IMR-90 (cell line): ENCODE measurements at regions not wholly inside any gene's neighbourhood (a gene's known extent, or its start where the extent isn't known, plus 50 kb on each side); places are given as distances from the start of the nearest gene placed in this dataset.

Experiments used
- ATAC-seq: fragments of 200-7000 bp; cut with Tn5 transposase; 2 replicates; pipeline ENCODE4 v1.9.1; 2020; ENCODE audit warnings: low read depth, mild to moderate bottlenecking, moderate library complexity
- BruUV-seq: library from RNA; stranded (reverse); fragments of 400-500 nt; replicated peaks from 2 replicates; lab custom pipeline; 2021; lab: Mats Ljungman, UMichigan
- CTCF ChIA-PET: fragments of 300-600 bp; formaldehyde crosslinking; extraction: SDS; loops from one replicate; lab custom pipeline; 2021; ENCODE audit warnings: antibody characterized with exemption; lab: Yijun Ruan, JAX
- POLR2A ChIA-PET: fragments of 300-600 bp; sonication (Branson Sonifier 250); formaldehyde crosslinking; loops from one replicate; lab custom pipeline; 2022; ENCODE audit warnings: antibody characterized with exemption; ENCODE audit not compliant: unreplicated experiment; lab: Charles Lee
- DNase-seq: peaks from one replicate; pipeline ENCODE4 v3.0.0; 2013
- H2AFZ ChIP-seq: replicated peaks from 2 replicates; pipeline ENCODE3; 2013; ENCODE audit warnings: low read length, mild to moderate bottlenecking; ENCODE audit not compliant: poor library complexity
- H2AK5ac ChIP-seq: 2 replicates; pipeline ENCODE4 v1.6.1; 2013; ENCODE audit warnings: low read depth, low read length, inconsistent platforms
- H2AK9ac ChIP-seq: replicated peaks from 2 replicates; pipeline ENCODE3; 2013; ENCODE audit warnings: mild to moderate bottlenecking, low read depth, low read length, moderate library complexity; ENCODE audit not compliant: poor library complexity
- H2BK120ac ChIP-seq: 2 replicates; pipeline ENCODE4 v1.6.1; 2013; ENCODE audit warnings: low read depth, low read length, inconsistent platforms
- H2BK15ac ChIP-seq: 3 replicates; pipeline ENCODE4 v1.6.1; 2013; ENCODE audit warnings: low read depth, low read length, inconsistent platforms
- H2BK20ac ChIP-seq: 2 replicates; pipeline ENCODE4 v1.6.1; 2013; ENCODE audit warnings: low read depth, mild to moderate bottlenecking, inconsistent platforms, low read length, moderate library complexity
- H2BK5ac ChIP-seq: 2 replicates; pipeline ENCODE4 v1.6.1; 2013; ENCODE audit warnings: mild to moderate bottlenecking, low read depth, low read length, inconsistent platforms; ENCODE audit not compliant: poor library complexity, severe bottlenecking
- H3K14ac ChIP-seq: replicated peaks from 2 replicates; pipeline ENCODE4 v1.6.1; 2013; ENCODE audit warnings: low read depth, low read length, inconsistent platforms
- H3K18ac ChIP-seq: 2 replicates; pipeline ENCODE4 v1.6.1; 2013; ENCODE audit warnings: low read depth, low read length, control low read depth
- H3K23ac ChIP-seq: 2 replicates; pipeline ENCODE4 v1.6.1; 2013; ENCODE audit warnings: low read depth, low read length, inconsistent platforms
- H3K27ac ChIP-seq: 2 replicates; pipeline ENCODE4 v1.5.1; 2013; ENCODE audit warnings: mild to moderate bottlenecking, control low read depth, low read length; ENCODE audit not compliant: insufficient read depth
- H3K27me3 ChIP-seq: 2 replicates; pipeline ENCODE4 v1.6.1; 2013; ENCODE audit warnings: low read length; ENCODE audit not compliant: control insufficient read depth, insufficient read depth
- H3K36me3 ChIP-seq: 2 replicates; pipeline ENCODE4 v1.6.1; 2013; ENCODE audit warnings: low read length, mixed read lengths; ENCODE audit not compliant: control insufficient read depth, insufficient read depth
- H3K4ac ChIP-seq: 2 replicates; pipeline ENCODE4 v1.6.1; 2013; ENCODE audit warnings: low read depth, low read length, inconsistent platforms
- H3K4me1 ChIP-seq: 2 replicates; pipeline ENCODE4 v1.6.1; 2013; ENCODE audit warnings: low read length, mixed read lengths; ENCODE audit not compliant: control insufficient read depth, insufficient read depth
- H3K4me2 ChIP-seq: 2 replicates; pipeline ENCODE4 v1.6.1; 2013; ENCODE audit warnings: low read depth, mild to moderate bottlenecking, control low read depth, low read length, moderate library complexity
- H3K4me3 ChIP-seq: 2 replicates; pipeline ENCODE4 v1.5.1; 2013; ENCODE audit warnings: low read depth, mild to moderate bottlenecking, control low read depth, low read length, moderate library complexity; ENCODE audit not compliant: insufficient read depth
- H3K56ac ChIP-seq: 2 replicates; pipeline ENCODE4 v1.6.1; 2013; ENCODE audit warnings: low read length, inconsistent platforms; ENCODE audit not compliant: insufficient read depth; ENCODE audit errors: extremely low read depth
- H3K79me1 ChIP-seq, 2 experiments: 2 replicates each; pipeline ENCODE4 v1.6.1; 2013; ENCODE audit warnings: low read length in 2 of 2, inconsistent platforms in 1 of 2, low read depth in 1 of 2
- H3K9ac ChIP-seq: 2 replicates; pipeline ENCODE4 v1.6.1; 2013; ENCODE audit warnings: low read depth, low read length, control low read depth
- H3K9me1 ChIP-seq: 2 replicates; pipeline ENCODE4 v1.6.1; 2013; ENCODE audit warnings: low read length, inconsistent platforms; ENCODE audit not compliant: insufficient read depth
- H3K9me3 ChIP-seq: 2 replicates; pipeline ENCODE4 v1.6.1; 2013; ENCODE audit warnings: low read length; ENCODE audit not compliant: control insufficient read depth, insufficient read depth
- H4K20me1 ChIP-seq: 2 replicates; pipeline ENCODE4 v1.6.1; 2013; ENCODE audit warnings: low read length, inconsistent platforms; ENCODE audit not compliant: insufficient read depth
- H4K5ac ChIP-seq: 2 replicates; pipeline ENCODE4 v1.6.1; 2013; ENCODE audit warnings: mild to moderate bottlenecking, low read depth, low read length, control low read depth
- H4K8ac ChIP-seq, 2 experiments: 2 replicates each; pipeline ENCODE4 v1.6.1; 2013; ENCODE audit warnings: low read depth in 2 of 2, low read length in 2 of 2, control low read depth in 1 of 2, inconsistent platforms in 1 of 2
- H4K91ac ChIP-seq: 2 replicates; pipeline ENCODE4 v1.6.1; 2013; ENCODE audit warnings: low read depth, low read length, inconsistent platforms; ENCODE audit not compliant: insufficient read depth
- BHLHE40 ChIP-seq: fragments of 150-350 bp; IDR thresholded peaks from 2 replicates; pipeline ENCODE4 v1.6.1; 2016; ENCODE audit warnings: mild to moderate bottlenecking, low read depth, low read length
- CEBPB ChIP-seq: IDR thresholded peaks from 2 replicates; pipeline ENCODE4 v1.6.1; 2012; ENCODE audit warnings: low read depth, low read length, improper control_type of control experiment
- CHD1 ChIP-seq: IDR thresholded peaks from 2 replicates; pipeline ENCODE4 v1.6.1; 2012; ENCODE audit warnings: low read depth, low read length, improper control_type of control experiment
- FOS ChIP-seq: fragments of 150-350 bp; IDR thresholded peaks from 2 replicates; pipeline ENCODE4 v1.6.1; 2016; ENCODE audit warnings: low read depth, low read length
- MAFK ChIP-seq: IDR thresholded peaks from 2 replicates; pipeline ENCODE4 v1.6.1; 2012; ENCODE audit warnings: low read depth, low read length, improper control_type of control experiment
- MAZ ChIP-seq: IDR thresholded peaks from 2 replicates; pipeline ENCODE4 v1.6.1; 2012; ENCODE audit warnings: low read depth, mild to moderate bottlenecking, low read length, improper control_type of control experiment, moderate library complexity, borderline replicate concordance
- MXI1 ChIP-seq: IDR thresholded peaks from 2 replicates; pipeline ENCODE4 v1.6.1; 2012; ENCODE audit warnings: low read depth, mild to moderate bottlenecking, low read length, moderate library complexity, borderline replicate concordance
- NFE2L2 ChIP-seq: fragments of 150-350 bp; IDR thresholded peaks from 2 replicates; pipeline ENCODE4 v1.6.1; 2016; ENCODE audit warnings: low read depth, mild to moderate bottlenecking, low read length
- POLR2A ChIP-seq: IDR thresholded peaks from 2 replicates; pipeline ENCODE4 v1.6.1; 2012; ENCODE audit warnings: mild to moderate bottlenecking, low read depth, low read length
- RAD21 ChIP-seq: IDR thresholded peaks from 2 replicates; pipeline ENCODE4 v1.6.1; 2012; ENCODE audit warnings: low read length, improper control_type of control experiment
- RCOR1 ChIP-seq: IDR thresholded peaks from 2 replicates; pipeline ENCODE4 v1.6.1; 2012; ENCODE audit warnings: mild to moderate bottlenecking, low read length, improper control_type of control experiment; ENCODE audit not compliant: insufficient replicate concordance
- RFX5 ChIP-seq: IDR thresholded peaks from 2 replicates; pipeline ENCODE4 v1.8.0; 2012; ENCODE audit warnings: low read depth, mild to moderate bottlenecking, low read length, moderate library complexity
- SMC3 ChIP-seq: fragments of 150-350 bp; IDR thresholded peaks from 2 replicates; pipeline ENCODE4 v1.6.1; 2016; ENCODE audit warnings: low read depth, mild to moderate bottlenecking, antibody characterized with exemption, low read length, moderate library complexity
- WGBS, 2 experiments: methylation state at CpG; one replicate each; pipeline versions ENCODE4 v1.1.5 to v1.1.7; 2013; ENCODE audit warnings: missing lambda C conversion rate in 2 of 2; ENCODE audit not compliant: insufficient read length in 1 of 2; ENCODE audit errors: extremely low coverage in 2 of 2; 5-methylcytosine and 5-hydroxymethylcytosine counted together
- dilution Hi-C: fragments of 300-500 bp; cut with HindIII; formaldehyde crosslinking; loops from one replicate; pipeline ENCODE4 v1.14.3; 2018; ENCODE audit warnings: low sequenced_read_pairs; ENCODE audit not compliant: unreplicated experiment
- in situ Hi-C: fragments of 300-500 bp; cut with MboI; formaldehyde crosslinking; loops from 3 replicates; pipeline ENCODE4 v1.14.3; 2019; ENCODE audit warnings: low sequenced_read_pairs, inconsistent platforms, mixed read lengths
- intact Hi-C: fragments of 100-400 bp; cut with micrococcal nuclease; formaldehyde crosslinking; loops from 2 replicates; pipeline ENCODE4 v1.10.0; 2022
- TF ChIP-seq, protein P1 (sequence below): fragments of 150-350 bp; IDR thresholded peaks from 2 replicates; pipeline ENCODE4 v1.6.1; 2017; ENCODE audit warnings: mild to moderate bottlenecking, antibody characterized with exemption, low read length, low read depth
- TF ChIP-seq, protein P2 (sequence below): conservative IDR thresholded peaks from 2 replicates; pipeline ENCODE4 v1.5.1; 2012; ENCODE audit warnings: mild to moderate bottlenecking, low read depth, low read length, improper control_type of control experiment
- TF ChIP-seq, protein P3 (sequence below): fragments of 150-350 bp; IDR thresholded peaks from 2 replicates; pipeline ENCODE4 v1.6.1; 2016; ENCODE audit warnings: low read depth, mild to moderate bottlenecking, low read length, moderate library complexity, borderline replicate concordance

DNA sequence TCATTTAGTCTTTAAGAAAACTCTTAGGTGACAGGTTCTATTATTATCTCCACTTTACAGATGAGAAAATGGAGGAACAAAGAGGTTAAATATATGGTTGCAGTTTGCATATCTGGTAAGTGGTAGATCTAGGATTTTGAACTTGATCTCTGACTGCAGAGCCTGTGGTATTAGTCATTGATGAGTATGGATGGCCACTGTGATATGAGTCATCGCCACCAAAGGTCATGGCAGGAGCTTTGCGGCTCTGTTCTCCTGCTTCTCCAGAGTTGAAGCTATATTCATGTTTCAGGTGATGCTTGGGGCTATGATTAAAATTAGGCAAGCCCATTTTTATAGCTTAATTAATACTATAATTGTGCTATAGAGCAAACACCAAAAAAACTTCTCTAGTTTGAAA is 306.2 kb upstream of the DPPA4 start:
- H3K18ac ChIP-seq = no peak overlapping the region
- dilution Hi-C loops (no loop called here), in situ Hi-C loops (no loop called here), intact Hi-C loops (no loop called here)
- no peak overlapping the region for H2BK120ac ChIP-seq
- no CpG with 5 or more reads among the region's 2 CpGs for WGBS, 2 experiments
- no peak overlapping the region for H3K27ac ChIP-seq
- H3K23ac ChIP-seq = no peak overlapping the region
- DNase-seq = peak; percentile 79
- CTCF ChIA-PET = interaction anchor here (0.6 kb wide), 1 partner anchor 95 kb away, joined by 8 read pairs; no protein-coding TSS in a partner anchor
- H2BK15ac ChIP-seq = no peak overlapping the region
- H3K4me1 ChIP-seq = no peaks in the 10 kb centered on the region
- H4K20me1 ChIP-seq = no peaks in the 10 kb centered on the region
- no peaks in the 10 kb centered on the region for H3K79me1 ChIP-seq
- TF ChIP-seq, protein P1, sequence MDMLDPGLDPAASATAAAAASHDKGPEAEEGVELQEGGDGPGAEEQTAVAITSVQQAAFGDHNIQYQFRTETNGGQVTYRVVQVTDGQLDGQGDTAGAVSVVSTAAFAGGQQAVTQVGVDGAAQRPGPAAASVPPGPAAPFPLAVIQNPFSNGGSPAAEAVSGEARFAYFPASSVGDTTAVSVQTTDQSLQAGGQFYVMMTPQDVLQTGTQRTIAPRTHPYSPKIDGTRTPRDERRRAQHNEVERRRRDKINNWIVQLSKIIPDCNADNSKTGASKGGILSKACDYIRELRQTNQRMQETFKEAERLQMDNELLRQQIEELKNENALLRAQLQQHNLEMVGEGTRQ = no peak
- TF ChIP-seq RAD21 = no peak
- TF ChIP-seq MAZ = no peak
- no peak for TF ChIP-seq RCOR1
- TF ChIP-seq, protein P2, sequence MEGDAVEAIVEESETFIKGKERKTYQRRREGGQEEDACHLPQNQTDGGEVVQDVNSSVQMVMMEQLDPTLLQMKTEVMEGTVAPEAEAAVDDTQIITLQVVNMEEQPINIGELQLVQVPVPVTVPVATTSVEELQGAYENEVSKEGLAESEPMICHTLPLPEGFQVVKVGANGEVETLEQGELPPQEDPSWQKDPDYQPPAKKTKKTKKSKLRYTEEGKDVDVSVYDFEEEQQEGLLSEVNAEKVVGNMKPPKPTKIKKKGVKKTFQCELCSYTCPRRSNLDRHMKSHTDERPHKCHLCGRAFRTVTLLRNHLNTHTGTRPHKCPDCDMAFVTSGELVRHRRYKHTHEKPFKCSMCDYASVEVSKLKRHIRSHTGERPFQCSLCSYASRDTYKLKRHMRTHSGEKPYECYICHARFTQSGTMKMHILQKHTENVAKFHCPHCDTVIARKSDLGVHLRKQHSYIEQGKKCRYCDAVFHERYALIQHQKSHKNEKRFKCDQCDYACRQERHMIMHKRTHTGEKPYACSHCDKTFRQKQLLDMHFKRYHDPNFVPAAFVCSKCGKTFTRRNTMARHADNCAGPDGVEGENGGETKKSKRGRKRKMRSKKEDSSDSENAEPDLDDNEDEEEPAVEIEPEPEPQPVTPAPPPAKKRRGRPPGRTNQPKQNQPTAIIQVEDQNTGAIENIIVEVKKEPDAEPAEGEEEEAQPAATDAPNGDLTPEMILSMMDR = no peak
- no peak for TF ChIP-seq POLR2A
- TF ChIP-seq SMC3 = no peak
- TF ChIP-seq MXI1 = no peak
- peak; percentile 88 for TF ChIP-seq FOS
- TF ChIP-seq NFE2L2 = no peak
- TF ChIP-seq CEBPB = no peak
- TF ChIP-seq RFX5 = no peak
- no peak for TF ChIP-seq CHD1
- 0 out of 2 replicates have a peak, but pooled peaks have one; percentile 33 for TF ChIP-seq BHLHE40
- no peak for TF ChIP-seq MAFK
- TF ChIP-seq, protein P3, sequence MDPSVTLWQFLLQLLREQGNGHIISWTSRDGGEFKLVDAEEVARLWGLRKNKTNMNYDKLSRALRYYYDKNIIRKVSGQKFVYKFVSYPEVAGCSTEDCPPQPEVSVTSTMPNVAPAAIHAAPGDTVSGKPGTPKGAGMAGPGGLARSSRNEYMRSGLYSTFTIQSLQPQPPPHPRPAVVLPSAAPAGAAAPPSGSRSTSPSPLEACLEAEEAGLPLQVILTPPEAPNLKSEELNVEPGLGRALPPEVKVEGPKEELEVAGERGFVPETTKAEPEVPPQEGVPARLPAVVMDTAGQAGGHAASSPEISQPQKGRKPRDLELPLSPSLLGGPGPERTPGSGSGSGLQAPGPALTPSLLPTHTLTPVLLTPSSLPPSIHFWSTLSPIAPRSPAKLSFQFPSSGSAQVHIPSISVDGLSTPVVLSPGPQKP = no peak
- no peaks in the 10 kb centered on the region for H3K9me3 ChIP-seq
- 0 out of 2 replicates have a peak, but pooled peaks have one; percentile 37 for ATAC-seq
- H2AK5ac ChIP-seq = no peak overlapping the region
- H3K9me1 ChIP-seq = no peaks in the 10 kb centered on the region
- no peak overlapping the region for H2AFZ ChIP-seq
- H3K14ac ChIP-seq = no peak overlapping the region
- no peak overlapping the region; the same call in 1 of the 2 replicates for H3K4me2 ChIP-seq
- H3K56ac ChIP-seq = no peak overlapping the region
- no TSS peak for BruUV-seq
- H2AK9ac ChIP-seq = no peak overlapping the region
- H3K27me3 ChIP-seq = no peaks in the 10 kb centered on the region
- no peak overlapping the region for H3K4ac ChIP-seq
- no peak overlapping the region for H4K8ac ChIP-seq
- H3K4me3 ChIP-seq = no peak overlapping the region
- POLR2A ChIA-PET = no interaction called here
- no peak overlapping the region for H4K5ac ChIP-seq
- no peak overlapping the region for H4K91ac ChIP-seq
- H3K36me3 ChIP-seq = no peaks in the 10 kb centered on the region
- no peak overlapping the region for H3K9ac ChIP-seq
- no peak overlapping the region for H2BK5ac ChIP-seq
- H2BK20ac ChIP-seq = no peak overlapping the region
